ENCODE measurements at regions not wholly inside any gene's neighbourhood (a gene's known extent, or its start where the extent isn't known, plus 50 kb on each side); places are given as distances from the start of the nearest gene placed in this dataset.

DNA sequence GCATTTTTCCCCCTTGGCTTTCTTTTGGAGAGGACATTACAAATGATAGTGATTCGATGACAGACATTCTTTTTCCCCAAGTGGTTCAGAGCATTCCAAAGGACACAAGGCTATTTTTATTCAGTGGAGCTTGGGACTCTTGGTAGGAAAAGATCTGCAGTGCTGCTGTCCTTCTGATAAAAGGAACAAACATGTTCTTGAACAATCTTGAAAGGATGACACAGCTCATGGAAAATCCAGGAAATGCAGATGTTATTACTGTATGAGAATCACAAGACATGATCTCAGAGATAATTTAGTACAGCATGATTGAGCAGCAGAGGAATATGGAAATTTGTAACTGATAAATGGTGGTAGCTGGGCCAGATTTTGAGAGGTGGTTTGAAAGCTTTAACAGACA is 96.2 kb upstream of the RFC3 start:
- DNase-seq: peak; percentile 88

DNA sequence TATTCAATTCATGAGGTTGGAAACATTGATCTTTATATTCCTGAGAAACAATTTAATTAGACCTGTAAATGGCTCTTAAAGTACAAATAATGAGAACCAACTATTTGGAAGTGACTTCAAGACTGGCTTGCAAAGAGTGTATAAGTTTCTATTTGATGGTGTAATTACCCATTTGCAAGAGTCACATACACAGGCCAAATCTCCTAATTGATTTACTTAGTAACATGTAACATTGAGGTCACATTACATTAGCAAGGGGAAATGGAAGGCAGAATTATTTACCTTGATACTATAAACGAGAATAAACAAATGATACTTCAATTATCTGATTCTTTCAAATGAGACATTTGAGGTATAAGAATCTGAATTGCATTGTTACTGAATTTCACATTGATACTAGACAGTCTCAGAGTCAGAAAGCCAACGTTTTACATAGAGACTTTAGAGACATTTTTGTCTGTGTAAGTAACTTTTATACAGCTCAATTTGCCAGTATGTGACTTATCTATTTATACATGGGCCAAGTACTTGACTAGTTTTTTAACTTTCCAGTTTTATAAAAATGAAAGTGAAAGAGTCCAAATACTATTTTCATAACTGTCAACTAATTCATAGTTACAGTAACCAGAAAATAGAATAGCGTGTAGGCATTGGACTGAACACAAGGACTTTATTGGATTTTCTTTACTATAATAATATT is 95.6 kb upstream of the RFC3 start:
- peak; percentile 26 for DNase-seq

DNA sequence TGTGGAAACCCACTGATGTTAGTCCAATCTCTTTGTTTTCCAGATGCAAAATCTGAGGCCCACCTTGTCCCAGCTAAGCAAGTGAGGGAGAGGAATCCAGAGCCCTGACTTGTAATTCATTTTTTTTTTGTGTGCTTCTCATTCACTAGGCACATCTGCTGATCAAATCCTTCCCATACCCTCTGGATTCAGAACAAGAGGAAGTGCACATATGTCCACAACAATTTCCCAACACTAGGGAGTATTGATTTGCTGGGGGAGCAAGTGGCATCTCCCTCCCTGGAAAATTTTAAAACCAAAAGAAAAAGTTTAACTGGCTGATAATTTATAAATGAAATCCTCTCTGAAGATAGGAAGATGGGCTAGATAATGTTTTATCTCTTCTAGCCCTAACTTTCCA is 94.6 kb upstream of the RFC3 start:
- no peak for DNase-seq

DNA sequence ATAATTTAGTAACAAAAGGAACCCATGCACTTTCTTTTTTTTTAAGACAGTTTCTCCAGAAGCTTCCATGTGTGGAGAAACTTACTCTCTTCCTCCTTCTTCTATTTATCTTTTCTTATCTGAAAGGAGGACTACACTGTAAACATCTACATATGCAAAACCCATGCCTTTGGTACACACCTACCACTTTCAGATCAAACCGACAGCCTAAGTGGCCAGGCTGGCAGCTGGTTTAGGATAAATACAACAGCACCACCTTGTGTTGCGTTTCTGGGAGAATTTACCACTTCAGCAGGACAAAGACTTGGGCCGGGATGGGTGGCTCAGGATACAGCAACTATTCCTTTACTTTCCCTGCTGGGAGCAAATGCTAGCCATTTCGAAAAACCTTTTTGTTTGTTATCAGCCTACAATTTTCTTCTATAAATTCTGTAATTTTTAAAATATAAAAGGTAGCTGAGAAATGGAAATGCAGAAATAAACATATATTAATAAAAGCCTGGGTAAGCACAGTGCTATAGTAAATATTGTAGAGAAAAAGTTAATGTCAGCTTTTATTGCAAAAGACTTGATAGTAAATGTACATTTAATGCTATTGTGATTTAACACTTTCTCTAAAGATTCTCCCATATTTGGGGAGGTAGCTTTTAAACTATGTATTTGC is 94.0 kb upstream of the RFC3 start:
- DNase-seq: peak; percentile 79

DNA sequence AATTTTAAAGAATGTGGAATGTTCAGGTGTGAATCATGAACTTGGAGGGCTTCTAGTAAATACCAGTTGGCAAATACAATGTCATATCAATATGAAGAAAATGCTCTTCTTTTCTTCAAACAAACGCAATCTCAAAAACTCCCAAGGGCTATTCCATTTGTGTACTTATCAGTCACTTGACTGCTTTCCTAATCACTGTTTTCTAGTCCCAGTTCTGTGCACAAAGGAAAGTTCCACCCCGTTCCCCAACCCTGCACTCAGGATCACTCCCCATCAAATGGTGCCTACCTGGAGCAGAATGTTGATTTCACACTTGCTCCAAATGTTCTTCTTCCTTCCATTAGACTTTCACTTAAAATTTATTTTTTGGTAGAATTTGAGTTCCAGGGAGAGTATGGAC is 92.6 kb upstream of the RFC3 start:
- no peak for DNase-seq

DNA sequence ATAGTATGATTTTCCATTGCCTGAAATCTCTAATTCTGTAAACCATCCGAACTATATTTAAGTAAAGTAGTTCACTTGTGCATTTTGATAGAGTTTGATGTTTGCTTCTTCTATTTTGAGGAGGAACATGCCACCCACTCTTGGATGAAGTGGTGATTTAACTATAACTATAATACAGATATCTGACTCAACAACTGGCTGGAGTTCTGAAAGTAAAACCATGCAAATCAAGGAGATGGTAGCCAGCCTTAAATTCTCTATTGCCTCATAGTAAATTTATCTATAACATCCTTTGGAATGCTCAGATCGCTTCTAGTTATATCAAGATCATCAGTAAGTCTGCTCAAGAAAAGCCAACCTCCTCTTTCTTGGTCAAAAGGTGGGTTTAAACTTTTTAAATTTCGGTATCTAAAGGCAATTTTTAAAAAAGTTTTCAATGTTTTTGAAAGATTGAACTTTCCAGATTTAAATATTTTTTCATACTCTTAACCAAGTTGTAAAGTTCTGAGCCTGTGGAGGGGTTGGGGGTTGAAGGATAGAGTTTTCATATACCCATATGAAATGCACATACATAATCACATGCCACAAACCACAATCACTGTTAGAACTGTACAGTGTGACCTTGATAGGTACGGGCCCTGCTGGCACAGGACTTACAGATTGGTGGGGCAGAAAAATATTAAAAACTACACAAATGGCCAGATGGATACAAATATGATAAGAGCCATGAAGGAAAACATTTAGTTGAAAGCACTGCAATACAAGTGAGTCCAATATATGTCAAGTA is 90.5 kb upstream of the RFC3 start:
- DNase-seq: no peak

DNA sequence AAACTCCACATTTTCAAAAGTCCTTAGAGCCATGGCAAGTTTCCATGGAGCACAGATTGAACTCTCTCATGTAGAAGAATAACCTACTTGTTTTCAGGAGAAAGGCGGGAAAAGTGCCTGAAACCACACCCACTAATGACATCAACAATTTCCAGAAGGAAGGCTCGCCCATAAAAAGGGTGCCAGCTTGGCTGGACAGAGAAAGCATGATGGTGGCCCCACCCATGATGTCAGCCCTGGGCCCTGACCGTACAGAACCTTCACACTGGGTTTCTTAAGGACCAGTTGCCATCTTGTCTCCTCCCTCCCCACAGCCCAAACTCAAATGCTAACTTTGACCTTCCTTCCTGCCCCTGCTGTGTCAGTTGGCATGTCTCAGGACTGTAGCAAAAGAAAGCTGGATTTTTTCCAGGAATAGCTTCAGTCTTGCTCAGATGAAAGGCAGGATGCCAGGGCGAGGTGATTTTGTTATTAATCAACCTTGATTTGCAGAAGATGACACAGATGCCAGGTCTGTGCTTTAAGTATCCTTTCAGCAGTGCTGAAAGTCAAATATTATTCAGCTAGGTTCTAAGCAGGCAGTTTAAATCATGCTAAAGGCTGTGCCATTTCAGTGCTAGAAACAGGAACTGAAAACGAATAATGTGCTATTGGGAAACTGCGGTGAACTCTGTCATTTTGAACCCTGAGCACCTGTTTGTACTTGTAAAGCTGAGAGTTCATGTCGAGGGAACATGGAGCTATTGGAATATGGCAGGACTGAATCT is 89.5 kb upstream of the RFC3 start:
- DNase-seq: no peak

DNA sequence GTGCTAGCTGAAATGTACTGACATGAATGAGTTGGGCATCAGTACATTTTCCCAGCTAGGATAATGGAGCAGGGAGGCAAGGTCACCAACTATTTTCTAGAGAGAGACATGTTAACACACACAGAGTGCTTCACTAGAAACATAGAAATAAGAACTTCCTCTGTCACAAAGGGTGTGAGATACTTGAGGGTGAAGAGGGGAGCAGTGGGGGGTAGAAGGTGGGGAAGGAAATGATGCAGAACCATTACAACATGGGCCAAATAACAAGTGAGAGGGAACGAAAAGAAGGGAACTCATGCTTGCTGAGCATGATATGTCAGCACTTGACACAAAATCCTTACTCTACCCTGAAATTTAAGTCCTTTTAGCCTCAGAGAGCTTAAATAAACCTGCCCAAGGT is 87.8 kb upstream of the RFC3 start:
- DNase-seq: no peak

DNA sequence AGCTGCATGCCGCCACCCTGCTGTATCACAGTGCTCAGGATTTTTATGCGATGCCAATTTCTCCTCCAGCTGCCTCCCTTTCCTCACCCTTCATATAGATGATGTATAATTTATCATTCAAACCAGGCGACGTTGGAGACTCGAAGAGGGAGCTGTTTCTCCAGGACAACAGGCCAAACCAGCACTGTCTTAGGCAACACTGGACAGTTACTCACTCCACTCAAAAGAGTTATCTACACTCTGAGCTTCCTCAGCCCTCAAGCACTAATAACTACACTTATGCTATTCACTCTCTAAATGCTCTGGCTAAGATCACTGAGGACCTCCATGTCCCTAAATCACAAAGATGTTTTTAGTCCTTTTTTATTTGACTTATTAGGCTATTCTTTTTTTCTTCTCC is 87.3 kb upstream of the RFC3 start:
- no peak for DNase-seq

DNA sequence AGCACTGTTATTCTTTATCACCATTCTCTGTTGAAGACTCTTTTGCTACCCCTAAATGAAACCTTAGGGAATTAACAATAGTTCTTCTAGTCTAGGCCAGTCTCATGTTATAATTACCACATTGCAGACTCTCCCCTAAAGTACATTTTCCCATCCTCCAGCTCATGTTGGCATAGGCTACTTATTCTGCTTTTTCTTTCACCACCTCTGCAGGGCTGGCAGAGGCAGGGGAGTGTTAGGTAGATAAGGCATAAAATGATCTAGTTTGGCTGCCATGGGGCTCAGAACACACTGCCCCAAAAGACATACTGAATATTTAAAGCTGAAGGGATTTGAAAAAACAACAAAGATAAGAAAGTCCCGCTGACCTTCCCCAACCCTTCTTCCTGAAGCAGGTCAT is 82.7 kb upstream of the RFC3 start:
- DNase-seq: no peak

DNA sequence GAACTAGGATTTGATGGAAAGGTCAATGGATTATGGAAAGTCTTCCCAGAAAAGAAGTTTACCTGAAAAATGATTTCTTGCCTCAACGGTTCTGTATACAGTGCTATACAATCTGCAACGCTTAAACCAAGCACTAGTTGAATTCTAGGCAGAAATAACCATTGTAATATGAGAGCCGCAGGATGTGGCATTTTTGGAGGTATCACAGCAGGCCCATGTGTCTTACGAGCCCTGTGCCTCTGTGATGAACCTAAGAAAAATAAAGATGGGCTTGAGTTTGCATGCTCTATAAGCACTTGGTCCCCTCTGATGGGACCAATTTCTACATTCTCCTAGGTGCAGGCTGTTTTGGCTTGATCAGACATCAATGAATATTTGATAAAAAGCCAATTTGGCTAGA is 78.7 kb upstream of the RFC3 start:
- DNase-seq: no peak

DNA sequence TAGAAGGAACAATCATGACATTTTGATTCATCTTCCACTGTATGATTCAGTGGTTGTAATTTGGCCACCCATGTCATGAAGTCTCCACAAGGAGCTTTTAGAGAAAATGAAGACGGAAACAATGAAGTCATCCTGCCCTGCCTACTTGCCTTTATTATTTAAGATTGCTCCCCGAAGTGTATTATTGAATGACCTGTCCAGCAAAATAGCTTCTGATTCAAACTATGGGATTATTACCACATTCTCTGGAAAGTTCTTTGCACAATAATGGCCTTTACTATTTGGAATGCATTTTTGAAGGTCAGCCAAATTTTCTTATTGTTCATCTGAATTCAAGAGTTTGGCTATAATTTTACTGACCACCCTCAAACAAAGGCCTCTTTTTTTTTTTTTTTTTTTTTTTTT is 77.8 kb upstream of the RFC3 start:
- peak; percentile 46 for DNase-seq

DNA sequence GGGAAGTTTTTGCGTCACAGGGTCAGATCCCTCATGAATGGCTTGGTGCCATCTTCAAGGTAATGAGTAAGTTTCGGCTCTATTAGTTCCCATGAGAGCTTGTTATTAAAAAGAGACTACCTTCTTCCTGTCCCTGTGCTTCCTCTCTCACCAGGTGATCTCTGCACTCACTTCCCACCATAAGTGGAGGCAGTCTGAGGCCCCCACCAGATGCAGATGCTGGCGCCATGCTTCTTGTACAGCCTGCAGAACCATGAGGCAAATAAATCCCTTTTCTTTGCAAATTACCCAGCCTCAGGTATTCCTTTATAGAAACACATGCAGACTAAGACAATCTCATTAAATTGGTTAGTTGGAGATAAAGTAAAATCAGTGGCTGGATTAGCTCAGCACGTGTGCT is 75.6 kb upstream of the RFC3 start:
- DNase-seq: no peak

DNA sequence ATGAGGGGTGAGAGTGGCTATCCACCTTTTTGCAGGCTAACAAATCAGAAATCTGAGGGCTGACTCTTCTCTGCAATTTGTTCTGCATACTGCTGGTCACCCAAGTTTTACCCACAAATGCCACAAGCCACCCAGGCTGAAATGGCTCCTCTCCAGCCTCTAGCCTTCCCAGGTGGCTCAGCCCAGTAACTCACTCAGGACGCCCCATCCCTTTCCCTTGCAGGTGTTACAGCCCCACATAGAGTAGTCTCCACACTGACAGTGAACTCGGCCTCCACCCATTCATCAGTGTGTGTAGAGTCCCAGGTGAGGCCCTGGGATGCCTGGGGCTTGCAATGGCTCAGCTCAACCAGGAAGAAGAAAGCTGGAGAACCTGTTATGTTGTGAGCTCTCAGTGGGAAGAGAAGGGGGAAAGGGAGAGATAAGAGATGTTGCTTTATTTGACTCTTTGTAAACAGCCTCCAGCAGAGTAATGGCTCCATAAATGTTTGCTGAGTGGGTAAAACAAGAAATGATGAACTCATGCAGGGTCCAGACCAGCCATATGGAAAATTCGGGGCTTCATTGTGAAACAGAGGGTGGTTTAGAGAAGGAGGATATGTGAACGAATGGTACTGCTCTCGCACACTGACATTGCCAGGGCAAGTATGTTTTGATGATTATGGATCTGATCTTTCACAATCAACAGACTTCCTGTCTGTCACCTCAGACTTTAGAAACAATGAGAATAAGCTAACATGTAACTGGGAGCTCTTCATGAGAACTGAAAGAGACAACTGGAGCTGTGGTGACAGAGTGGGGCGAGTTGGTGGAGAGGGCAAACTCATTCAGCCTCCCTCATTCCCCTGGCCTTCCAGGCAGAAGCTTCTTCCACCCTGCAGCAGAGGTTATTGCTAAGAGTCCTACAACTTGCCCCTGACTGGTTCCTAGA is 74.2 kb upstream of the RFC3 start:
- no peak for DNase-seq

DNA sequence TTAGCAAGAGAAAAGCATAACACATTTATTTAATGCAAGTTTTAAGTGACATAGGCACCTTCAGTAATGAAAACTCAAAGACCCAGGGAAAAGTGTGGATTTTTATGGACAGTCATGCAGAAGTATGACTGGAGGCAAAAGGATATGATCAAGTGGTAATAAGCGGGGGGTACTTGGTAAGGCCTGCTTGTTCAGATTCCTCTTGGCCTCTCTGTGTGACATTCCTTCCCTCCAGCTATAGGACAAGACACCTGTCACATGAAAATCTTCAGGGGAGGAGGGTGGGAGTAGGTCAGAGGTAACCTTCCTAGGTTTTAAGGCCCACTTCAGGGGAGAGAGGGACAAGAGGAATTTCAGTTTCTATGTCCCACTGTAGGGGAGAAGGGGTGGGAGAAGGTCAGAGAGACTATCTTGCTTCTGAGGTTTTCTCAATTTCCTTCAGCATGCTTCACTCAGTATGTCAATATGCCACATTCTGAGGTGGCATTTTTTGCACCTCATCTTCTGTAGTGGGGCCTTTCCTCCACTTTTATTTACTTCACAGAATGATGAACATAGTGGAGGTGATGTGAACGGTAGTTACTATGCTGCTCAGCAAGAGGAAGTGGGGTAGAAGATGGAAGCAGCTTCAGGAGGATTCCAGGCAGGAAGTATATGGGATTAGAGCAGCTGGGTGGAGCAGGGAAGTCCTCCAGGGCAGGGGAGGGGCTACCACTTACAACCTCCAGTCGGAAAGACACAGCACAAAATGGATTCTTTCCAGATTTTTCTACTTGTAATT is 73.2 kb upstream of the RFC3 start:
- no peak for DNase-seq

DNA sequence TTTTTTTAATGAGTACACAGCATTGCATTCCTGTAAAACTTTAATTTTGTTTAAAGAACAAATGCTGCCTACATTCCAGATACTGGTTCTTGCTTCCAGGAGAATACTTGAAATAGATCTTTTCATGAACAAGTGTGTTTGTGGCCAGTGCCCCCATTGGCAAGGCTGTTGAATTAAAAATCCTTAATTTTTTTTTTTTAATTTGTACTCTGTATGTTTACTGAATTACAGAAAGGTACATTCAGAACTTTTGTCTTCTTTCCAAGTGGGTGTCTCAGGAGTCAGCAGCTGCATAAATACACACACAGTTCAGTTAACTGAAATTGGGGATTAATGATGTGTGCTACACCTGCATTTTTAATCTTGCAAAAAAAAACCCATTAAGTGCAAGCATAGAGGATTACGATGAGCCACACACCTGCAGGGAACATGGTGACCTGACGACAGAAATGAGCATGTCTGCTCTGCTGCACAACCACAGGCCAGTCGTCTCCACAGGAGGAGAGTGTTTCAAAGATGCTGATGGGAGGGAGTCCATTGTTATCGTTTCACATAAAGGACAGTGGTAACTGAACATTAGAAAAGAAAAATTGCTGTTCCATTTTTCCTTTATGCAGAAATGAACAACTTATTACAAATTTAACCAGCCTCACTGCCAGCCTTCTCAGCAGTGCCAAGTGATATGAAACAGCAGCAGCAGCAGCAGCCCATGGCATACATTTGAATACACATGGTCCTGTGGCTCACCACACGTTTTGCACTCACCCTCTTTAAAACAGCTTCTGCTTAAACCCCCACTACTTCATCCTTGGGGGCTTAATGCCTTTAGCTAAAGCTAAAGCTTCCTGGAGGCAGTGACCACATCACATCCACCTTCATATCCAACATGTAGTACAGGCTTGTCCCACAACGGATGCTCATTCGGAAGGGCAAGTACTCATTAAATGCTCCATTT is 72.3 kb upstream of the RFC3 start:
- no peak for DNase-seq

DNA sequence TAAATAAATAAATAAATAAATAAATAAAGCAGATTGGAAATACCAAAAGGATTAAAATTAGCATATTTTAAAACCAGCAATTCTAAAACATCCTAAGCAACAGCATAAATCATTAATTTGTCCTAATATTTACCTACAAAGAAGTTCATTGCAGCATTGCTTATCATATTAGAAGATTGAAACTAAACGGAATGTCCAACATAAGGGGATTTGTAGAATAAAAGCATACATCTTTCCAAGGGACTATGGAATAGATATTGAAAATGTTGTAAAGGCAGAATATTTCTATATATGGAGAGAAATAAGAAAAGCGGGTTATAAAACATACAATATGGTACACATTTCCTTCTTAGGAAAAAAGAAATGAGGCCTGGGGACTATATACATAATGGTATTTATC is 71.1 kb upstream of the RFC3 start:
- no peak for DNase-seq

DNA sequence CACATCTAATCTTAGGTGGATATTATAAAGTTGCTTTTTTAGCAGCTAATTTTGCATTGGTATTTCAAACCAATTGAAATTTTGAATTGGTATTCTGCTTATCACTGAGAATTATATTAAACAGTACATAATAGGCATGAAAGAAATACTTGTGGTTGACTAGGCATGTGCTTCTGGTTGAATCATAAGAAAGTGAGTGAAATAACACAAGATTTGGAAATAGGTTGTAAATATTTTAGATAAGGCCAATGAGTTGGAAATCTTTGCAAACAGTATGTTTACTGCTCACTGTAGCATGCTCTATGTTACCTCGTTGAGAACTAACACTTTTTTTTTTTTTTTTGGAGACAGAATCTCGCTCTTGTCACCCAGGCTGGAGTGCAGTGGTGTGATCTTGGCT is 66.8 kb upstream of the RFC3 start:
- DNase-seq: peak; percentile 25

DNA sequence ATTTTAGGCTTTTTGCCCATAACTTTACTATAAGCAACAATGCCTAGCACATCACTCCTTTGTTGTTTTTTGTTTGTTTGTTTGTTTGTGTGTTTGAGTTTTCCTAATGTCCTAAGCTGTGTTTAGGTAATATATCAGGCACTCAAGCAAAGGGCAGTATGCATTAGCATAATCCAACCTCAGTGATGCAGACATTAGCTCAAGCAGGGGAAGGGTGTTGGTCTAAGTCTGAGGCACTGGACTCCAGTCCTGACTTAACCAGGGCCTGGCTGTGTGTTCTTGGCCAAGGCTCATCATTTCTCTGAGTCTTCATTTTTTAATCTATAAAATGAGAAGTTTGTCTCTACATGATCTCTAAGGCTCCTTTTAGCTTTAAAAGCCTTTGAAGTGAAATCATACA is 65.9 kb upstream of the RFC3 start:
- no peak for DNase-seq

DNA sequence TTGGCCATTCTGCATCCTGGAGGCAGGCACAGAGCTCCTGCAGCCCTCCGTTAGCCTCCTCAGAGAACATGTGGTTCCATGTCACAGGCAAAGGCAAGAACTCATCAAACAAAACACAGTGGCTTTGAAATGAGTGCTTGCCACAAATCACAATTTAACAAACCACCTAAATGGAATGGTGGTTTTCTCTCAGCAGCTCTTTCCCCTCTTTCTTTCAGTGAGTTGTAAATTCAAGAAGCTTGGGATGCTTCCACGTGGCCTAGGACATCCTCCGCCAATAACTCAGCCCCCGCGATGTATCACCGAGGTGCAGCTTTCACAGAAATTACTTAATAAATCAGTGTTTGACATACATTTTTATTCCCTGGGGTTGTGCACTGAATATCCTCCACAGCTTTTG is 65.4 kb upstream of the RFC3 start:
- DNase-seq: no peak

Data from fibroblast of skin of back (primary cell).